Natural killer cell (primary cell): ENCODE measurements at regions not wholly inside any gene's neighbourhood (a gene's known extent, or its start where the extent isn't known, plus 50 kb on each side); places are given as distances from the start of the nearest gene placed in this dataset.

Experiments
- ATAC-seq, 3 donors: fragments of 150-1000 bp in 2 of 3; fragments of 200-7000 bp in 1 of 3; cut with Tn5 transposase; 1 replicate in 1 of 3; 2 replicates in 2 of 3; pipeline ENCODE4 v1.10.0; 2021; ENCODE audit warnings: mild to moderate bottlenecking in 2 of 3, moderate library complexity in 2 of 3
- DNase-seq, 2 donors: peaks; one replicate each; pipeline versions ENCODE4 v3.0.0 to v3.0.0-alpha.2; 2013 to 2021; ENCODE audit warnings: mixed read lengths in 1 of 2
- H3K27ac ChIP-seq: one replicate; pipeline ENCODE4 v1.5.1; 2013; ENCODE audit warnings: mild to moderate bottlenecking, low read length
- H3K27me3 ChIP-seq: one replicate; pipeline ENCODE4 v1.6.1; 2013; ENCODE audit warnings: low read length; ENCODE audit not compliant: control insufficient read depth, insufficient read depth
- H3K36me3 ChIP-seq: one replicate; pipeline ENCODE4 v1.6.1; 2013; ENCODE audit warnings: low read length; ENCODE audit not compliant: control insufficient read depth, insufficient read depth
- H3K4me1 ChIP-seq: one replicate; pipeline ENCODE4 v1.6.1; 2013; ENCODE audit warnings: low read length; ENCODE audit not compliant: control insufficient read depth, insufficient read depth
- H3K4me3 ChIP-seq: one replicate; pipeline ENCODE4 v1.5.1; 2013; ENCODE audit warnings: low read length
- H3K9me3 ChIP-seq: one replicate; pipeline ENCODE4 v1.6.1; 2013; ENCODE audit warnings: low read length; ENCODE audit not compliant: control insufficient read depth, insufficient read depth
- H3K27ac Mint-ChIP-seq, 2 donors: one replicate each; pipeline ENCODE4 v1.8.0; 2022; ENCODE audit warnings: mild to moderate bottlenecking in 2 of 2, mixed read lengths in 2 of 2, moderate library complexity in 1 of 2
- H3K27me3 Mint-ChIP-seq, 2 donors: one replicate each; pipeline ENCODE4 v1.8.0; 2022; ENCODE audit warnings: low read depth in 2 of 2, mixed read lengths in 2 of 2
- H3K36me3 Mint-ChIP-seq: one replicate; pipeline ENCODE4 v1.8.0; 2022; ENCODE audit warnings: mixed read lengths
- H3K4me1 Mint-ChIP-seq, 2 donors: one replicate each; pipeline ENCODE4 v1.8.0; 2022; ENCODE audit warnings: mixed read lengths in 2 of 2
- H3K4me3 Mint-ChIP-seq: one replicate; pipeline ENCODE4 v1.8.0; 2022; ENCODE audit warnings: mild to moderate bottlenecking, moderate library complexity, mixed read lengths
- H3K9me3 Mint-ChIP-seq, 2 donors: one replicate each; pipeline ENCODE4 v1.8.0; 2022; ENCODE audit warnings: mixed read lengths in 2 of 2
- WGBS: methylation state at CpG from one replicate; pipeline ENCODE4 v1.1.7; 2013; ENCODE audit warnings: missing lambda C conversion rate; ENCODE audit not compliant: insufficient coverage; 5-methylcytosine and 5-hydroxymethylcytosine counted together
- intact Hi-C: fragments of 100-400 bp; cut with micrococcal nuclease; formaldehyde crosslinking; loops from one replicate; pipeline ENCODE4 v1.14.2; 2022
- TF ChIP-seq, protein P1 (sequence below): fragments of 200-600 bp; IDR thresholded peaks from one replicate; pipeline ENCODE4 v1.8.0; 2022; ENCODE audit warnings: antibody characterized with exemption

DNA sequence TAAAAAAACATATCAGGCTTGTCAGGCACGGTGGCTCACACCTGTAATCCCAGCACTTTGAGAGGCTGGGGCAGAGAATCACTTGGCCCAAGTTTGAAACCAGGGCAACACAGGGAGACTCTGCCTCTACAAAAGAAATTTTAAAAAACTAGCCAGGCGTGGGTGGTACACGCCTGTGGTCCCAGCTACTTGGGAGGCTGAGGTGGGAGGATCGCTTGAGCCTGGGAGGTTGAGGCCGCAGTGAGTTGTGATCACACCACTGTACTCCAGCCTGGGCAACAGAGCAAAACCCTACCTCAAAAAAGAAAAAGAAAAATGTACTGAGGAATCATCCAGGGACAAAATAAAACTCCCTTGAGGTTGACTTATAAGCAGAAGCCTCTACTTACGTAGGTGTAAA, 149.9 kb upstream of the KLF14 start:
- TF ChIP-seq, protein P1, sequence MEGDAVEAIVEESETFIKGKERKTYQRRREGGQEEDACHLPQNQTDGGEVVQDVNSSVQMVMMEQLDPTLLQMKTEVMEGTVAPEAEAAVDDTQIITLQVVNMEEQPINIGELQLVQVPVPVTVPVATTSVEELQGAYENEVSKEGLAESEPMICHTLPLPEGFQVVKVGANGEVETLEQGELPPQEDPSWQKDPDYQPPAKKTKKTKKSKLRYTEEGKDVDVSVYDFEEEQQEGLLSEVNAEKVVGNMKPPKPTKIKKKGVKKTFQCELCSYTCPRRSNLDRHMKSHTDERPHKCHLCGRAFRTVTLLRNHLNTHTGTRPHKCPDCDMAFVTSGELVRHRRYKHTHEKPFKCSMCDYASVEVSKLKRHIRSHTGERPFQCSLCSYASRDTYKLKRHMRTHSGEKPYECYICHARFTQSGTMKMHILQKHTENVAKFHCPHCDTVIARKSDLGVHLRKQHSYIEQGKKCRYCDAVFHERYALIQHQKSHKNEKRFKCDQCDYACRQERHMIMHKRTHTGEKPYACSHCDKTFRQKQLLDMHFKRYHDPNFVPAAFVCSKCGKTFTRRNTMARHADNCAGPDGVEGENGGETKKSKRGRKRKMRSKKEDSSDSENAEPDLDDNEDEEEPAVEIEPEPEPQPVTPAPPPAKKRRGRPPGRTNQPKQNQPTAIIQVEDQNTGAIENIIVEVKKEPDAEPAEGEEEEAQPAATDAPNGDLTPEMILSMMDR, result no peak
- DNase-seq (no peak), ATAC-seq (no peak)
- WGBS, result 98% methylated on average over 6 of the region's 6 CpGs
- Histone ChIP-seq H3K27ac (no peak overlapping the region), H3K4me1 (no peaks in the 10 kb centered on the region), H3K27me3 (no peaks in the 10 kb centered on the region), H3K9me3 (no peaks in the 10 kb centered on the region), H3K4me3 (no peak overlapping the region), H3K36me3 (peaks cover 53% of the 10 kb centered on the region)
- Mint-ChIP-seq H3K9me3 (no peaks in the 10 kb centered on the region), H3K4me3 (no peak overlapping the region), H3K36me3 (peaks cover 2% of the 10 kb centered on the region), H3K4me1 (peaks cover 10 to 23% of the 10 kb centered on the region in 2 donors), H3K27ac (no peak overlapping the region), H3K27me3 (no peaks in the 10 kb centered on the region)
- intact Hi-C loops, result no loop called here

DNA sequence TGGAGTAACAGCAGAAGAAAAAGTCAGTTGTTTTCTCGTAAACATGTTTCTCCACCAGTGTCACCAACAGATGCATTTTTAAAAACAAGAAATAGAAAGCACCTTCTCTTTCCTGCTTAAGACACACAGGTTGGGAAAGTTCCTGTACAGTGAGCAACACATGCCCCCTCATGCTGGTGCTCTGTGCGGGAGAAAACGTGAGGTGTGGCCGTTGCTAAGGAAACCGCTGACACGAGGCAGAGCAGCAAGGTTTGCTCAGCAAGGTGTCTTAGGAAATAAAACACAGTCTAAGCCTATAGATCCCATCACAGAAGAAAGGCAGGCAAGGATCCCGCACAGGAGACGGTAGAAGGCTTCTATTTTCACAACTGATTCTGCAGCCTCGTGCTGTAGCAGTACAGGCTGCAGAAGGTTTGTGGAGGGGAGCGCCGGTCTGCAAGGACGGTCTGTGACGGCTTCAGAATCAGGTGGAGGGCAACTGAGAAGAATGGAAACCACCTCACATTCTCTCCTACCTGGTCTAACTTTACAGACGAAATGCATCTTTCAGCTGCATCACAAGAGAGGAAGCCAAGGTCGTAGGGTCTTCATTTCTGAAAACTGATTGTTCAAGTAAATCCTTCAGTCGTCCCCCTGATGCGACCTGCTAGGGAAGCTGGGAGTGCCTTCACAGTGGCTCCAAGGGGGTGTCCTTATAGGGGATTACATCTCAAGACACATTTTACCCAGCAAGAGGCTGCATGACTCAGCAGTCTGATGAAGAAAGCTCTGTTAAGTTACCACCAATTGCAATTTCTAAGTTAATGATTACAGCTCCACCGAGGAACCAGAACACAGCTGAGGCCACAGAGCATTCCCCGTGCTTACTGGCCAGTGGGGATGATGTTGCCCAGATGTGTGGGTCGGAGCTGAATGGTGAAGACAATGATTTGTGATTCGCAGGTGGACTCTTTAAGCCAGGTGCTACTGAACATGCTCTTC, 150.7 kb upstream of the KLF14 start:
- Mint-ChIP-seq H3K4me3 (no peak overlapping the region), H3K36me3 (no peaks in the 10 kb centered on the region), H3K27ac (no peak overlapping the region), H3K27me3 (no peaks in the 10 kb centered on the region), H3K9me3 (no peaks in the 10 kb centered on the region), H3K4me1 (peaks cover 10 to 21% of the 10 kb centered on the region in 2 donors)
- Histone ChIP-seq H3K4me1 (no peaks in the 10 kb centered on the region), H3K27ac (no peak overlapping the region), H3K36me3 (peaks cover 50% of the 10 kb centered on the region), H3K4me3 (no peak overlapping the region), H3K9me3 (no peaks in the 10 kb centered on the region), H3K27me3 (no peaks in the 10 kb centered on the region)
- 90% methylated on average over 21 of the region's 21 CpGs for WGBS
- intact Hi-C loops, result no loop called here
- DNase-seq (peak in 1 of 2 donors; percentile 17), ATAC-seq (no peak)
- TF ChIP-seq, protein P1, result no peak

DNA sequence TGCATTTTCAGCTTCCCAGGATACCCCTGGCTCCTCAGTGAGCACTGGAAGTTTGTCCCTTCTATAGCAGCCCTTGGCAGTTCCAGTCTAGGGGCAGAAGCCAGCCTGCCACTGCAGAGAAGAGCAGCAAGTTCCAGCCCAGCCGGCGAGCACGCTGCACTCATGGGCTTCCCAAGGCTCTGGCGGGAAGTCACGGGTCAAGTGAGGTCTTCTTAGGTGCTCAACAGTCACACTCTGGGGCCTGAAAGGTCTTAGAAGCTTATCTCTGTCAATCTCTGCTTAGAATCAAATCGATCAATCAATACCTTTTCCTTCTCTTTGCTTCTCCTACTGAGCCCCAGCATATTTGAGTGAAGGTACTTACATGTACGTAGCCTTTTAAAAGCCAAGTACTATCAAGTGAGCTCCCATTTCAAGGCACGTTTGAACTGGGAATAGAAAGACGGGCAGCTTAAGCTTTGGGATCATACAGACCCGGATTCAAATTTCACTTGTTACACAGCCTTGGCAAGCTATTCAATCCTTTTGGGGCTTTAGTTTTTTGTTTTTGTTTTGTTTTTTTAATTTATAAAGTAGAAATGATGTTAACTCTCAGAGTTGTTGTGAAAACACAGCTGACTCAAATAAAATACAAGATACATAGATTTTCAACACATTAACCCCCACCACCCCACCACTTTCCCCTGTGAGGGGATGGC, 152.6 kb upstream of the KLF14 start:
- H3K4me1 ChIP-seq, result no peaks in the 10 kb centered on the region
- 95% methylated on average over 10 of the region's 10 CpGs for whole genome bisulfite sequencing
- ATAC-seq (no peak), DNase-seq (peak in 1 of 2 donors; percentile 12)
- H3K36me3 ChIP-seq, result peaks cover 44% of the 10 kb centered on the region
- Mint-ChIP-seq H3K9me3 (no peaks in the 10 kb centered on the region), H3K36me3 (no peaks in the 10 kb centered on the region), H3K4me3 (no peak overlapping the region), H3K4me1 (peaks cover 10 to 21% of the 10 kb centered on the region in 2 donors), H3K27ac (peak overlapping the region in 1 of 2 donors; percentile 27), H3K27me3 (no peaks in the 10 kb centered on the region)
- no peaks in the 10 kb centered on the region for H3K9me3 ChIP-seq
- intact Hi-C loops, result no loop called here
- no peaks in the 10 kb centered on the region for H3K27me3 ChIP-seq
- no peak overlapping the region for H3K27ac ChIP-seq
- H3K4me3 ChIP-seq, result no peak overlapping the region
- TF ChIP-seq, protein P1, result no peak
